Smooth muscle cell (in vitro differentiated cells): ENCODE measurements at regions not wholly inside any gene's neighbourhood (a gene's known extent, or its start where the extent isn't known, plus 50 kb on each side); places are given as distances from the start of the nearest gene placed in this dataset.
"Not testable (repeated sequence)": the region's sequence is repeated elsewhere in the genome, so short reads cannot be mapped to it uniquely, and the experiment has no call there.

Experiments
- DNase-seq: peaks from one replicate; lab custom pipeline; 2025; ENCODE audit not compliant: unreplicated experiment; lab: John Stamatoyannopoulos, UW
- H2AFZ ChIP-seq: fragments of 200-600 bp; sonication (generic); 2 replicates; pipeline ENCODE4 v1.6.0; 2016; ENCODE audit warnings: antibody characterized with exemption, low read depth, mild to moderate bottlenecking
- H3F3A ChIP-seq: fragments of 200-600 bp; sonication (generic); 2 replicates; pipeline ENCODE4 v1.6.0; 2017; ENCODE audit warnings: antibody characterized with exemption, low read depth
- H3K27ac ChIP-seq: fragments of 200-600 bp; sonication (generic); 2 replicates; pipeline ENCODE4 v1.5.1; 2016; ENCODE audit warnings: low read depth, mild to moderate bottlenecking
- H3K27me3 ChIP-seq: fragments of 200-600 bp; sonication (generic); 2 replicates; pipeline ENCODE4 v1.6.1; 2016; ENCODE audit warnings: low read depth, mild to moderate bottlenecking
- H3K36me3 ChIP-seq: fragments of 200-600 bp; sonication (generic); 2 replicates; pipeline ENCODE4 v1.5.1; 2016; ENCODE audit warnings: low read depth
- H3K4me1 ChIP-seq: fragments of 200-600 bp; sonication (generic); 2 replicates; pipeline ENCODE4 v1.5.1; 2016; ENCODE audit warnings: low read depth
- H3K4me2 ChIP-seq: fragments of 200-600 bp; sonication (generic); 2 replicates; pipeline ENCODE4 v1.6.0; 2016; ENCODE audit warnings: mild to moderate bottlenecking
- H3K4me3 ChIP-seq: fragments of 200-600 bp; sonication (generic); 2 replicates; pipeline ENCODE4 v1.5.1; 2016; ENCODE audit warnings: mild to moderate bottlenecking
- H3K79me2 ChIP-seq: fragments of 200-600 bp; sonication (generic); 2 replicates; pipeline ENCODE4 v1.6.0; 2016; ENCODE audit warnings: low read depth, mild to moderate bottlenecking
- H3K9ac ChIP-seq: fragments of 200-600 bp; sonication (generic); 2 replicates; pipeline ENCODE4 v1.6.0; 2016; ENCODE audit warnings: low read depth
- H3K9me3 ChIP-seq: fragments of 200-600 bp; sonication (generic); replicated peaks from 2 replicates; pipeline ENCODE4 v1.5.1; 2016; ENCODE audit warnings: low read depth
- H4K20me1 ChIP-seq: fragments of 200-600 bp; sonication (generic); 2 replicates; pipeline ENCODE4 v1.6.0; 2016; ENCODE audit warnings: low read depth
- CTCF ChIP-seq: fragments of 200-600 bp; sonication (generic); IDR thresholded peaks from 2 replicates; pipeline ENCODE4 v1.5.1; 2017; ENCODE audit warnings: borderline replicate concordance, mild to moderate bottlenecking, antibody characterized with exemption; ENCODE audit not compliant: insufficient read depth, poor library complexity, severe bottlenecking
- WGBS: methylation state at CpG from one replicate; pipeline ENCODE4 v1.1.7; 2016; ENCODE audit warnings: low lambda C conversion rate; 5-methylcytosine and 5-hydroxymethylcytosine counted together

- no peaks in the 10 kb centered on the region for H3K79me2 ChIP-seq
- 93% methylated on average over 7 of the region's 7 CpGs for WGBS
- no peak for DNase-seq
Measured at GRCh38 chr12:25319233-25319984, 68.7 kb upstream of the KRAS start.

GRCh38 chr12:25317553-25317952 lies 66.8 kb upstream of the KRAS start:
- no peak for DNase-seq
- H3K27ac ChIP-seq = no peak overlapping the region
- no peaks in the 10 kb centered on the region for H3K27me3 ChIP-seq
- 89% methylated on average over 4 of the region's 4 CpGs for WGBS
- H3K4me2 ChIP-seq = no peak overlapping the region
- H3K4me1 ChIP-seq = no peaks in the 10 kb centered on the region
- no peak for TF ChIP-seq CTCF
- H2AFZ ChIP-seq = no peak overlapping the region
- H3K79me2 ChIP-seq = no peaks in the 10 kb centered on the region
- no peak overlapping the region for H3K9ac ChIP-seq
- H3K4me3 ChIP-seq = no peak overlapping the region
- no peaks in the 10 kb centered on the region for H3K9me3 ChIP-seq
- no peaks in the 10 kb centered on the region for H4K20me1 ChIP-seq
- H3K36me3 ChIP-seq = no peaks in the 10 kb centered on the region
- H3F3A ChIP-seq = peaks cover 2% of the 10 kb centered on the region

More at GRCh38 chr12:25319233-25319984, 68.7 kb upstream of the KRAS start:
- no peak for TF ChIP-seq CTCF
- H3K36me3 ChIP-seq = no peaks in the 10 kb centered on the region
- H3K9me3 ChIP-seq = no peaks in the 10 kb centered on the region
- no peaks in the 10 kb centered on the region for H4K20me1 ChIP-seq
- no peaks in the 10 kb centered on the region for H3K27me3 ChIP-seq
- peaks cover 12% of the 10 kb centered on the region for H3F3A ChIP-seq
- H2AFZ ChIP-seq = peak overlapping the region; percentile 7
- H3K4me2 ChIP-seq = no peak overlapping the region
- H3K27ac ChIP-seq = no peak overlapping the region
- no peak overlapping the region for H3K4me3 ChIP-seq
- no peak overlapping the region for H3K9ac ChIP-seq
- H3K4me1 ChIP-seq = peaks cover 4% of the 10 kb centered on the region

GRCh38 chr12:25315388-25315787 lies 64.7 kb upstream of the KRAS start:
- no peaks in the 10 kb centered on the region for H3K4me1 ChIP-seq
- TF ChIP-seq CTCF = no peak
- H3K4me2 ChIP-seq = no peak overlapping the region
- H3K79me2 ChIP-seq = no peaks in the 10 kb centered on the region
- H2AFZ ChIP-seq = no peak overlapping the region
- no peaks in the 10 kb centered on the region for H3K27me3 ChIP-seq
- H3K27ac ChIP-seq = no peak overlapping the region
- no peak overlapping the region for H3K4me3 ChIP-seq
- no peak overlapping the region for H3K9ac ChIP-seq
- H3K9me3 ChIP-seq = no peaks in the 10 kb centered on the region
- H4K20me1 ChIP-seq = no peaks in the 10 kb centered on the region
- no peaks in the 10 kb centered on the region for H3F3A ChIP-seq
- H3K36me3 ChIP-seq = no peaks in the 10 kb centered on the region
- no peak for DNase-seq

GRCh38 chr12:25313266-25313990 lies 62.7 kb upstream of the KRAS start:
- not testable (repeated sequence) for H3K27ac ChIP-seq, H3F3A ChIP-seq, H4K20me1 ChIP-seq, H2AFZ ChIP-seq, H3K4me1 ChIP-seq, H3K9ac ChIP-seq, H3K36me3 ChIP-seq, H3K4me3 ChIP-seq, H3K4me2 ChIP-seq, H3K9me3 ChIP-seq, H3K27me3 ChIP-seq, H3K79me2 ChIP-seq, DNase-seq
- WGBS = 90% methylated on average over 4 of the region's 4 CpGs
